ENCODE measurements at regions not wholly inside any gene's neighbourhood (a gene's known extent, or its start where the extent isn't known, plus 50 kb on each side); places are given as distances from the start of the nearest gene placed in this dataset.

GRCh38 chr19:30168760-30169159 lies 203.4 kb upstream of the ZNF536 start:
- TF ChIP-seq POLR2A (IDR thresholded peaks at IDR 0.05), result no peak
- TF ChIP-seq, protein P1, sequence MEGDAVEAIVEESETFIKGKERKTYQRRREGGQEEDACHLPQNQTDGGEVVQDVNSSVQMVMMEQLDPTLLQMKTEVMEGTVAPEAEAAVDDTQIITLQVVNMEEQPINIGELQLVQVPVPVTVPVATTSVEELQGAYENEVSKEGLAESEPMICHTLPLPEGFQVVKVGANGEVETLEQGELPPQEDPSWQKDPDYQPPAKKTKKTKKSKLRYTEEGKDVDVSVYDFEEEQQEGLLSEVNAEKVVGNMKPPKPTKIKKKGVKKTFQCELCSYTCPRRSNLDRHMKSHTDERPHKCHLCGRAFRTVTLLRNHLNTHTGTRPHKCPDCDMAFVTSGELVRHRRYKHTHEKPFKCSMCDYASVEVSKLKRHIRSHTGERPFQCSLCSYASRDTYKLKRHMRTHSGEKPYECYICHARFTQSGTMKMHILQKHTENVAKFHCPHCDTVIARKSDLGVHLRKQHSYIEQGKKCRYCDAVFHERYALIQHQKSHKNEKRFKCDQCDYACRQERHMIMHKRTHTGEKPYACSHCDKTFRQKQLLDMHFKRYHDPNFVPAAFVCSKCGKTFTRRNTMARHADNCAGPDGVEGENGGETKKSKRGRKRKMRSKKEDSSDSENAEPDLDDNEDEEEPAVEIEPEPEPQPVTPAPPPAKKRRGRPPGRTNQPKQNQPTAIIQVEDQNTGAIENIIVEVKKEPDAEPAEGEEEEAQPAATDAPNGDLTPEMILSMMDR (IDR thresholded peaks at IDR 0.05), result no peak

Measured in esophagus squamous epithelium (tissue), 4 donors.